Epidermal melanocyte (primary cell): ENCODE measurements at regions not wholly inside any gene's neighbourhood (a gene's known extent, or its start where the extent isn't known, plus 50 kb on each side); places are given as distances from the start of the nearest gene placed in this dataset.
A peak's percentile ranks its signal among the peaks of the same experiment; 100 is the strongest.

ENCODE experiments used
- DNase-seq: peaks from one replicate; pipeline ENCODE4 v3.0.0; 2011; ENCODE audit warnings: low spot score; ENCODE audit not compliant: insufficient read length

GRCh38 chr20:22652681-22653588, 68.6 kb upstream of the FOXA2 start:
- DNase-seq = no peak

GRCh38 chr20:22653658-22654642, 69.6 kb upstream of the FOXA2 start:
- no peak for DNase-seq

- no peak for DNase-seq
Observed at GRCh38 chr20:22663528-22664025, 79.2 kb upstream of the FOXA2 start.

DNA sequence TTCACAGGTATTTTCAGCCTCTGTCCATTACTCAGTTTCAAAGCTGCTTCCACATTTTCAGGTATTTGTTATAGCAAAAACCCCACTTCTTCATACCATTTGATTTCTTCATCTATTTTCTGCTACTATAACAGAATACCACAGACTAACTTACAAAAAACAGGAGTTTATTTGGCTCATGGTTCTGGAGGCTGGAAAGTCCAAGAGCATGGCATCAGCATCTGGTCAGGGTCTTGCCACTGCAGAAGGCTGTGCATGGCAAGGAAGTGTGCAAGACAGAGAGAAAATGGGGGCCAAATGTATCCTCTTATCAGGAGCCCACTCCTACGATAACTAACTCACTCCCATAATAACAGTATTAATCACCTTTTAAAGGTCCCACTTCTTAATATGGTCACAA, 82.8 kb upstream of the FOXA2 start:
- no peak for DNase-seq

DNA sequence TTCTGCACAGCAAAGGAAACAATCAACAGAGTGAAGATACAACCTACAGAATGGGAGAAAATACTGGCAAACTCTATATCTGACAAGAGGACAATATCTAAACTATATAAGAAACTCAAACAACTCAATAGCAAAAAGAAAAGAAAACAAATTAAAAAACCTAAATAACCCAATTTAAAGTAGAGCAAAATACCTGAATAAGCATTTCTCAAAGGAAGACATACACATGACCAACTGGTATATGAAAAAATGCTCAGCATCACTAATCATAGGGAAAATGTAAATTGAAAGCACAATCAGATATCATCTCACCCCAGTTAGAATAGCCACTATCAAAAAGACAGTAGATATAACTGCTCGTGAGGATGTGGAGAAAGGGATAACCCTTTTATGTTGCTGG, 87.8 kb upstream of the FOXA2 start:
- DNase-seq = no peak

- DNase-seq = no peak
Observed at GRCh38 chr20:22673467-22673866, 89.1 kb upstream of the FOXA2 start.

DNA sequence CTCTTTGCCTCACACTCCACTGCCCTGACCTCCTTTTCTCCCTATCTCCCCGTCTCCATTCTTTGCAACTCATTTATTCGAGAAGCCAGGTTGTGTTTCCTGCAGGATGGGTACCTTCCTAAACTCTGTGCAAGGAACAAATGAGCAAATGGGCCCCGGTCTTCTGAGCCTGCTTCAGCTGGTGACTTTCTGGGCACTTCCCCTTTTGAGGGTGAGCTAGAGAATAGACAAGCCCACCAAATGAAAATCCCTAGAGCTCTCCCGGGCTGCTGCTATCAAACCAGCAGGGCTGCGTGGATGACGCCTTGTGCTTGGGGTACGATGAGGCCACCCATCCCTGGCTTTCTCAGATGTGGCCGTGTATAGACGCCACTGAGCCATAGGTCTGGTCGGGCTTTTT, 91.0 kb upstream of the FOXA2 start:
- no peak for DNase-seq

DNA sequence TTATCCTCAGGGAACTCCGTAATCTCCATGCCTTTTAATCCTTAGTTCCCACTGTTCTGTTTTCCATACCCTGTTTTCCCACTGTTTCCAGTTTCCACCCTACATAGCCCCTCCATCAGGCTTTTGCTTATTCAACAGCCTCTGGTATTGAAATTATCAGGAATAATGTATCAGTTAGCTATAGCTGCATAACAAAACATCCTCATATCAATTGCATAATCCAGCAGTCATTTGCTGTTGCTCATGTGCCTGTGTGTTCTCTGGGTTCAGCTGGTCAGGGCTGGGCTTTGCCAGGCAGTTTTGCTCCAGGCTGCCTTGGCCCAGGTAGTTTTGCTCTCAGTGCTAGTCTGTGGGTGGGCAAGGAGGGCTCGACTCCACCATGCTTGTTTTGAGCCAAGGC, 94.3 kb upstream of the FOXA2 start:
- DNase-seq = no peak

GRCh38 chr20:22679197-22679596, 94.8 kb upstream of the FOXA2 start:
- no peak for DNase-seq

- no peak for DNase-seq
Observed at GRCh38 chr20:22680031-22680740, 95.8 kb upstream of the FOXA2 start.

GRCh38 chr20:22681591-22682248, 97.3 kb upstream of the FOXA2 start:
- no peak for DNase-seq

- DNase-seq = no peak
Observed at GRCh38 chr20:22682381-22682780, 98.0 kb upstream of the FOXA2 start.

DNA sequence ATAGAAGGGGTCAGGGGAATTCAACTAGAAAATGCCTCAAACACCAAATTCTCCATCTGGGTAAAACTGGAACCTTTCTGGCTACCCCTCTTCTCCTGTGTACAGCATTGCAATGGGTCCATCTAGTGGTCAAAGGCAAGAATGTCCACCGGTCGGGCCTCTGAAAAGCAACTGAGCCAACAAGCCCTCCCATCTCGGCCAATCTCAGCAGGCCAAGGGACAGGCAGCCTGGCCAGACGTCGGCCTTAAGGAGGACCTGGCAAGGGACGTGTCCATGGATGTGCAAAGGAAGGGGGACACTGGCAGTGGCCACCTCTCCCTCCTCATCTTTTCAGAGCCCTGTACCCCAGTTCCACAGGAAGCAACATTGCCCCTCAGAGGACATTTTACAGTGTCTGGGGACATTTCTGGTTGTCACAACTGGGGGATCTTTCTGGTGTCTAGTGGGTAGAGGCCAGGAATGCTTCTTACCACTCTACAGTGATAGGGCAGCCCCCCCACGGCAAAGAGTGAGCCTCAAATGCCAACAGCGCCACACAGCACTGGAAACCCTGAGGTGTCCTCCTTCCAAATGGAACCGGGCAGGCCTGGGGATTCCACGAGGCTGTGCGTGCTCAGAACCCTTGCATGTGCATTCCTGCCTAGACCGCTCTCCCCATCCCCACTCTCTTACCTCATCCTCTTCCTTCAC, 99.8 kb upstream of the FOXA2 start:
- DNase-seq = no peak

GRCh38 chr20:22684763-22685443, 100.5 kb upstream of the FOXA2 start:
- no peak for DNase-seq

DNA sequence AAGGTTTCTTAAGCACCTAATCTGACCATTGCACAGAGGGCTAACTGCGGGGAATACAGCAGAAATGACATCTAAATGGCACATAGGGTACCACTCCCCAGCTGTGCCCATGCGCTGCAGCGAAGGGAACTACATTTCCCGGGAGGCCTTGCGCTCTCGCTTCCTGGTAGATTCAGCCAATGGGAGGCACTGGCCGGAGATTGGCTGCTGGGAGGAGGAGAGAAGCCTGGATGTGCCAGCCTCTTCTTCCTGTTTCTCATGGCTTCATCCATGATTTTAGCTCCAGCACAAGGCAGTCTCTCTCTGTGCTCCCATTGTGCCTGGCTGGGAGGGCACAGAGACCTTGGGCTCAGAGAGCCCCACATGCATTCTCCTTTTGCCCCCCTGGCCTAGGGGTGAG, 101.7 kb upstream of the FOXA2 start:
- peak; percentile 35 for DNase-seq

DNA sequence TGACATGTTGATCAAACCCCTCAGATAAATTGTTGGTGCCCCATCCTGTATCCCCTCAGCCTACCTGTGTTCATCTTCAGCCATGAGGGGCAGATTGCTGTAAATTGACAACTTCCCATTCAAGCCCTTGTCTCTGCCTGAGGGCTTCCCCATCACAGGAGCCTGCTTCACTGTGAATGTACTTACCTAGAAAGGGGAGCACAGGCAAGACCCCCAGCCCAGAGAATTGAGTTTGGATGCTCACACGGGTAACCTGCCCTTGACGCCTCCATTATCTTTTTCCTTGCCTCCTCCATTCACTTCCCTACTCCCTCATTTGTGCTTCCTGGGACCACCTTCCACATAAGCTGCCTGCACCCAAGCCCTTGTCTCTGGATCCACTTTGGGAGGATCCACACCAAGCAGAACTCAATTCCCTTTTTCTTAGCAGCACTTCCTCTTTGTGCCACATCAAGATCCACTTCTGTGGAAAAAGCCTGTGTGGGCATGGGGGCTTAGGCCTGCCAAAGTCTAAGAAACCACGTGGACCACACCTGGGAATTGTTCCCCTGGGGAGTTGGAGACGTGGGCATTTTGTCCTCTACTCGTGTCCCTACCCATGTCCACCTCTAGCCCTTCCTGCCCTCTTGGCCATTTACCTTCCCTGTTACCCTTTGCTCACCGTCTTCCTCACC, 103.4 kb upstream of the FOXA2 start:
- no peak for DNase-seq

- no peak for DNase-seq
Observed at GRCh38 chr20:22688485-22688884, 104.1 kb upstream of the FOXA2 start.

DNA sequence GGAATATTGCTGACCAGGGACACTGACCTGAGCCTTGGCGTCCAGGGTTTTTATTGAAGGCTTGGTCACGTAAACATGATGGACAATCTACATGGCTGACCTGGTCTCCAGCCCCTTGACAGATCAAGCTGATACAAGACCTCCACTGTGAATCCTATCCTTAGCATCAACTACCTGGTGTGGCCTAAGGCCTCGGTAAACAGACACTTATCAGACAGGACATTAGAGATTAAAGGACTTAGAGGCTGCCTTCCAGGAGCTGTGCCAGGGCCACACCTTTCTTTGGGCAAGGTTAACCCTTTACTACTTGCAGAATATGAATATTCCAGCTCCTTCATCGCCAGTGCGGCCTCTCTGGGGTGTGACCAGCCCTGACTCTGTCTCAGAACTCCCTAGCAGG, 104.9 kb upstream of the FOXA2 start:
- DNase-seq = no peak

DNA sequence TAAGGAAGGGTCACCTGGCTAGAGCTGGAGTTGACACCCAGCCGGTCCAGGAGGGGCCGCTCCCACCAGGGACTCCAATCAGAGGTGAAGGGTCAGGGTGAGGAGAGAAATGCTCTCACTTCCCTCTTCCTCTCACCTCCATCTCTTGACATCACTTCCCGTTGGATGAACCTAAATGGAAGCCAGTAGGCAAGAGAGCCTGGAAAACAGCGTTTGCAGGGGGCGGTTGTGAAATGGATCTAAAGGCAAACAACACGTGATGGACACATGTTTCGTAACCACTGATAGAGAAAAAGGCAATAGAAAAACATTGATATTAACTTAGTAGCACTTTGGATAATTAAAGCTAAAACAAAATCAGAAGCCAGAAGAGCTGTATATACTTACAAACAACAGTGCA, 105.6 kb upstream of the FOXA2 start:
- no peak for DNase-seq
